Lung (tissue), 11 donors: ENCODE measurements at regions not wholly inside any gene's neighbourhood (a gene's known extent, or its start where the extent isn't known, plus 50 kb on each side); places are given as distances from the start of the nearest gene placed in this dataset.

ENCODE experiments used
- ATAC-seq: fragments of 200-7000 bp; cut with Tn5 transposase; one replicate; pipeline ENCODE4 v1.9.1; 2020; ENCODE audit warnings: moderate number of reproducible peaks; ENCODE audit not compliant: insufficient read depth, low FRiP score
- DNase-seq, 3 donors: peaks; one replicate each; pipeline ENCODE4 v3.0.0-alpha.2; 2013 to 2017
- H3K27ac ChIP-seq, 2 donors: one replicate each; pipeline ENCODE4 v1.5.1; 2013; ENCODE audit warnings: mild to moderate bottlenecking in 2 of 2, moderate library complexity in 2 of 2, control low read depth in 1 of 2, inconsistent platforms in 1 of 2, low read depth in 1 of 2, low read length in 1 of 2
- H3K27me3 ChIP-seq, 3 donors: one replicate each; pipeline ENCODE4 v1.5.1; 2013; ENCODE audit warnings: low read length in 2 of 3; ENCODE audit not compliant: control insufficient read depth in 3 of 3, insufficient read depth in 3 of 3
- H3K36me3 ChIP-seq, 4 donors: one replicate each; pipeline ENCODE4 v1.5.1; 2013; ENCODE audit warnings: low read length in 4 of 4, mild to moderate bottlenecking in 1 of 4, moderate library complexity in 1 of 4; ENCODE audit not compliant: control insufficient read depth in 4 of 4, insufficient read depth in 4 of 4
- H3K4me1 ChIP-seq, 5 donors: one replicate each; pipeline ENCODE4 v1.5.1; 2013; ENCODE audit warnings: low read length in 5 of 5, mild to moderate bottlenecking in 2 of 5, moderate library complexity in 1 of 5; ENCODE audit not compliant: control insufficient read depth in 5 of 5, insufficient read depth in 5 of 5
- H3K4me3 ChIP-seq: one replicate; pipeline ENCODE4 v1.5.1; 2013; ENCODE audit warnings: mild to moderate bottlenecking, control low read depth, moderate library complexity
- H3K9ac ChIP-seq, 2 donors: one replicate each; pipeline ENCODE4 v1.5.1; 2013; ENCODE audit warnings: low read length in 2 of 2, control low read depth in 1 of 2; ENCODE audit not compliant: insufficient read depth in 1 of 2
- H3K9me3 ChIP-seq, 4 donors: one replicate each; pipeline ENCODE4 v1.5.1; 2013; ENCODE audit warnings: low read length in 3 of 4, mild to moderate bottlenecking in 1 of 4, moderate library complexity in 1 of 4; ENCODE audit not compliant: control insufficient read depth in 4 of 4, insufficient read depth in 3 of 4
- WGBS, 2 donors: extraction: QIAGEN DNeasy Blood & Tissue Kit; methylation state at CpG; one replicate each; pipeline ENCODE4 v1.1.7; 2013; 5-methylcytosine and 5-hydroxymethylcytosine counted together
- TF ChIP-seq, protein P1 (sequence below): IDR thresholded peaks from 2 replicates; pipeline ENCODE4 v1.5.1; 2012; ENCODE audit warnings: mild to moderate bottlenecking; ENCODE audit errors: control extremely low read depth, extremely low read depth
- donor health status: control.
- donor health status: control.
- donor health status: Bipolar disorder and iron deficiency.
- donor health status: healthy.
- donor health status: DM: yes; HTN: yes; CAD: no.

- no peaks in the 10 kb centered on the region for H3K27me3 ChIP-seq
- H3K9ac ChIP-seq = no peak overlapping the region
- ATAC-seq = no peak
- H3K4me3 ChIP-seq = no peak overlapping the region
- no peak overlapping the region for H3K27ac ChIP-seq
- H3K9me3 ChIP-seq = no peaks in the 10 kb centered on the region
- no peaks in the 10 kb centered on the region for H3K4me1 ChIP-seq
- DNase-seq = no peak
- 79 to 92% methylated on average over 6 of the region's 6 CpGs for WGBS, 2 donors
- TF ChIP-seq, protein P1, sequence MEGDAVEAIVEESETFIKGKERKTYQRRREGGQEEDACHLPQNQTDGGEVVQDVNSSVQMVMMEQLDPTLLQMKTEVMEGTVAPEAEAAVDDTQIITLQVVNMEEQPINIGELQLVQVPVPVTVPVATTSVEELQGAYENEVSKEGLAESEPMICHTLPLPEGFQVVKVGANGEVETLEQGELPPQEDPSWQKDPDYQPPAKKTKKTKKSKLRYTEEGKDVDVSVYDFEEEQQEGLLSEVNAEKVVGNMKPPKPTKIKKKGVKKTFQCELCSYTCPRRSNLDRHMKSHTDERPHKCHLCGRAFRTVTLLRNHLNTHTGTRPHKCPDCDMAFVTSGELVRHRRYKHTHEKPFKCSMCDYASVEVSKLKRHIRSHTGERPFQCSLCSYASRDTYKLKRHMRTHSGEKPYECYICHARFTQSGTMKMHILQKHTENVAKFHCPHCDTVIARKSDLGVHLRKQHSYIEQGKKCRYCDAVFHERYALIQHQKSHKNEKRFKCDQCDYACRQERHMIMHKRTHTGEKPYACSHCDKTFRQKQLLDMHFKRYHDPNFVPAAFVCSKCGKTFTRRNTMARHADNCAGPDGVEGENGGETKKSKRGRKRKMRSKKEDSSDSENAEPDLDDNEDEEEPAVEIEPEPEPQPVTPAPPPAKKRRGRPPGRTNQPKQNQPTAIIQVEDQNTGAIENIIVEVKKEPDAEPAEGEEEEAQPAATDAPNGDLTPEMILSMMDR = no peak
- H3K36me3 ChIP-seq = no peaks in the 10 kb centered on the region
Observed at GRCh38 chrX:147343467-147343866, 528.9 kb upstream of the CXorf51A start.

DNA sequence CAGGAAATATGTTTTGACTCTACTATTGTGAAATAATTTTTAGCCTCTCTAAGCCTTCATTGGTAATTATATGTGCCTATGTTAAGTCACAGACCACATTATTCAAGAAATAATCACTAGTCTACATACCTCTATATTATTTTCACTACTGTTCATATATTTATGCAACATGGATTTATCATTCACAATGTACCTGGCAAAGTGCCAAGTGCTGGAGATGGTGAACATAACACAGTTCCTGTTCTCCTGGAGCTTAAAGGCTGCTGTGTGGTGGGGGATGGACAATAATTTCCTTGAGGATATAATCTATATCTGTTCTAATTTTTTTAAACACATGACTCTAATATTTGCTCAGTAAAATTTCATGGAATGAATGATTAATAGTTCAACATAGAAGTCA is 527.7 kb upstream of the CXorf51A start:
- H3K4me3 ChIP-seq = no peak overlapping the region
- no peaks in the 10 kb centered on the region for H3K9me3 ChIP-seq
- no peak for ATAC-seq
- H3K4me1 ChIP-seq = no peaks in the 10 kb centered on the region
- no peaks in the 10 kb centered on the region for H3K36me3 ChIP-seq
- no peak overlapping the region for H3K9ac ChIP-seq
- no peaks in the 10 kb centered on the region for H3K27me3 ChIP-seq
- TF ChIP-seq, protein P1 = no peak
- no peak for DNase-seq
- H3K27ac ChIP-seq = no peak overlapping the region

GRCh38 chrX:147340947-147341346 is 526.4 kb upstream of the CXorf51A start:
- Histone ChIP-seq H3K9me3 (no peaks in the 10 kb centered on the region), H3K4me3 (no peak overlapping the region), H3K27ac (no peak overlapping the region), H3K36me3 (no peaks in the 10 kb centered on the region), H3K27me3 (no peaks in the 10 kb centered on the region), H3K4me1 (no peaks in the 10 kb centered on the region), H3K9ac (no peak overlapping the region)
- 54 to 79% methylated on average over 2 of the region's 2 CpGs for WGBS, 2 donors
- ATAC-seq = no peak
- no peak for DNase-seq
- TF ChIP-seq, protein P1 = no peak

- DNase-seq (no peak), ATAC-seq (no peak)
- Histone ChIP-seq H3K27me3 (no peaks in the 10 kb centered on the region), H3K27ac (no peak overlapping the region), H3K9me3 (no peaks in the 10 kb centered on the region), H3K4me3 (no peak overlapping the region), H3K36me3 (no peaks in the 10 kb centered on the region), H3K4me1 (no peaks in the 10 kb centered on the region), H3K9ac (no peak overlapping the region)
- 75 to 97% methylated on average over 5 of the region's 5 CpGs for WGBS, 2 donors
- TF ChIP-seq, protein P1 = no peak
Observed at GRCh38 chrX:147333821-147334220, 519.3 kb upstream of the CXorf51A start.
